T-helper 2 cell treated with Interferon-gamma antibody and Interleukin-4, amounts not matched to agents 5 μg/mL and 100 μg/mL, for 36 hours (primary cell): ENCODE measurements at regions not wholly inside any gene's neighbourhood (a gene's known extent, or its start where the extent isn't known, plus 50 kb on each side); places are given as distances from the start of the nearest gene placed in this dataset.

Experiments used
- DNase-seq: peaks from one replicate; pipeline ENCODE4 v3.0.0; 2021; ENCODE audit warnings: low spot score
- H3K27ac Mint-ChIP-seq: one replicate; pipeline ENCODE4 v1.8.0; 2021; ENCODE audit warnings: mild to moderate bottlenecking, mixed read lengths
- H3K27me3 Mint-ChIP-seq: one replicate; pipeline ENCODE4 v1.8.0; 2021; ENCODE audit warnings: low read depth, mixed read lengths
- H3K36me3 Mint-ChIP-seq: one replicate; pipeline ENCODE4 v1.8.0; 2021; ENCODE audit warnings: low read depth, mixed read lengths
- H3K4me1 Mint-ChIP-seq: one replicate; pipeline ENCODE4 v1.8.0; 2021; ENCODE audit warnings: low read depth, mixed read lengths
- H3K4me3 Mint-ChIP-seq: one replicate; pipeline ENCODE4 v1.8.0; 2022; ENCODE audit warnings: mild to moderate bottlenecking, moderate library complexity, mixed read lengths
- H3K9me3 Mint-ChIP-seq: one replicate; pipeline ENCODE4 v1.8.0; 2021; ENCODE audit warnings: mixed read lengths

DNA sequence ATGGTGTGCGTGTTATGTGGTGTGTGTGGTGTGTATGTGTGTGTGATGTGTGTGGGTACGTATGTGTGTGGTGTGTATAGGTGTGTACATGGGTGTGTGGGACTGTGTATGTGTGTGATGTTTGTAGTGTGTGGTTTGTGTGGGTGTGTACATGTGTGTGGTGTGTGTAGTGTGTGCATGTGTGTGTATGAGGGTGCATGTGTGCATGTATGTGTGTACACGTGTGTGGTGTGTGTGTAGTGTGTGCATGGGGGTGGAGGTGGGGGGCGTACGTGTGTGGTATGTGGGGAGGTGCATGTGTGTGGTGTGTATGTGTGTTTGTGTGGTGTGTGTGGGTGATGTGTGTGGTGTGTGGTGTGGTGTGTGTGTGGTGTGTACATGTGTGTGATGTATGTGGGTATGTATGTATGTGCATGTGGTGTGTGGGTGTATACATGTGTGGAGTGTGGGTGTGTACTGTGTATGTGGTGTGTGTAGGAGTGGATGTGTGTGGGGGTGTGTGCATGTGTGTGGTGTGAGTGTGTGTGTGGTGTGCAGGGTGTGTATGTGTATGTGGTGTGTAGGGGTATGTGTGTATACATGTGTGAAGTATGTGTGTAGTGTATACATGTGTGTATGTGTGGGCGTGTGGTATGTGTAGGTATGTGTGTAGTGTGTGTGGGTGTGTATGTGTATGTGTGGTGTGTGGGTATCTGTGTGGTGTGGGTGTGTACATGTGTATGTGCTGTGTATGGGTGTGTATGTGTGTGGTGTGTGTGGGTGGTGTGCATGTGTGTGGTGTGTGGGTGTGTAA is 119.8 kb upstream of the GSC start:
- no peaks in the 10 kb centered on the region for H3K4me1 Mint-ChIP-seq
- H3K4me3 Mint-ChIP-seq = no peak overlapping the region
- H3K27ac Mint-ChIP-seq = no peak overlapping the region
- no peaks in the 10 kb centered on the region for H3K36me3 Mint-ChIP-seq
- no peaks in the 10 kb centered on the region for H3K9me3 Mint-ChIP-seq
- DNase-seq = no peak
- no peaks in the 10 kb centered on the region for H3K27me3 Mint-ChIP-seq

DNA sequence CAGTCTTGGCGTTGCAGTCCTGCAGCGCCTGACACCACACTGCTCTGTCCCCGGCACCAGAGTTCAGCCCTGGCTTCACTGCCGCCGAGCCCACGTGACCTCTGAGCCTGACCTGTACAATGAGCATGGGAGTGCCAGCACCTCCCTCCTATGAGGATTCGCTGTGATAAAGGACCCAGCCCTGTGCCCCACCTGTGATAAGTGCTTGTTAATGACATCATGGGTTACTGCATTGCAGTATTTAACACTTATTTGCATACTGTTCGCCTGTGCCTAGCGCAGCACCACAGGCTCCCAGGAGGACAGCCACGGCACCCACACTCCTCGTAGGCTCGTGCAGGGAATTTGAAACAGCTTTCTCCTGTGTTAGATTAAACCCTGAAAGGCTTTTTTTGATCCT is 118.2 kb upstream of the GSC start:
- Mint-ChIP-seq H3K4me3 (no peak overlapping the region), H3K9me3 (no peaks in the 10 kb centered on the region), H3K27me3 (no peaks in the 10 kb centered on the region), H3K4me1 (no peaks in the 10 kb centered on the region), H3K27ac (no peak overlapping the region), H3K36me3 (no peaks in the 10 kb centered on the region)
- no peak for DNase-seq

DNA sequence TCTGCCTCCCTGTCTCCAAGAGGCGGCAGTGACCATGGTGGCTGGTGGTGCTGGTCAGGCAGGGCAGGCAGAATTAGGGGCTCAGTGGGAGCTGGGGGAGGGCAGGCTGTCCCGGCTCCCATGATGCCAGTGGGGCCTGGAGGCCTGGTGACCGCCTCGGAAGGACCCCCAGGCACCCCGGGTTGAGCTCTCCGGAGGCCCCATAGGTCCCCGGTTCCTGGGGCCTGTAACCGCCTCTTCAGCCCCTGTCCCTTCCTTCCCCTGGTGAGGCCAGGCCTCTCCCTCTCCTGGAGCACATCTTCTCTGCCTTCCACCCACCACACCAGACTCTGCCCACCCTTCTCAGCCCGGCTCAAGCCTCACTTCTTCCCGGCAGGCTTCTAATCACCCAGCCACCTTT is 117.7 kb upstream of the GSC start:
- H3K4me3 Mint-ChIP-seq = no peak overlapping the region
- H3K36me3 Mint-ChIP-seq = no peaks in the 10 kb centered on the region
- no peak overlapping the region for H3K27ac Mint-ChIP-seq

DNA sequence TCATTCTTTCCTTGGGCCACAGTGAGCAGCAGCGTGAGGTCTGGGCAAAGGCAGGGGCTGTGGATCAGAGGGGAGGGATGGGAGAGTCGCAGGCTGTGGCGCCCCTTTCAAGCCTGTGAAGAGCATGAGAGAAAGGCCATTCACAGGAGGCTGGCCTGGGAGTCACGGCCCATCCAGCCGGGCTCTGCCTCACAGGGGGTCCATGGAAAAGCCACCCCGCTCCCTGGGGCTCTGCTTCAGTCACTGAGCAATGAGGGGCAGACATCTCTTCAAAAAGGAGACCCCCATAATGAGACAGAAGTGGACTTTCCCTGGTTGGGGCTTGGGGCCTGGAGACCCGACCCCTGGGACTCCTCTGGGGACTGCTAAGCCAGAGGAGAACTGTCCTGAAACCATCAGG is 117.0 kb upstream of the GSC start:
- no peak for DNase-seq
- no peak overlapping the region for H3K4me3 Mint-ChIP-seq
- H3K27me3 Mint-ChIP-seq = no peaks in the 10 kb centered on the region
- H3K27ac Mint-ChIP-seq = no peak overlapping the region
- H3K9me3 Mint-ChIP-seq = no peaks in the 10 kb centered on the region
- no peaks in the 10 kb centered on the region for H3K4me1 Mint-ChIP-seq
- no peaks in the 10 kb centered on the region for H3K36me3 Mint-ChIP-seq

More for the DNA sequence above, 117.7 kb upstream of the GSC start:
- no peaks in the 10 kb centered on the region for H3K4me1 Mint-ChIP-seq
- H3K9me3 Mint-ChIP-seq = no peaks in the 10 kb centered on the region
- no peak for DNase-seq
- H3K27me3 Mint-ChIP-seq = no peaks in the 10 kb centered on the region

DNA sequence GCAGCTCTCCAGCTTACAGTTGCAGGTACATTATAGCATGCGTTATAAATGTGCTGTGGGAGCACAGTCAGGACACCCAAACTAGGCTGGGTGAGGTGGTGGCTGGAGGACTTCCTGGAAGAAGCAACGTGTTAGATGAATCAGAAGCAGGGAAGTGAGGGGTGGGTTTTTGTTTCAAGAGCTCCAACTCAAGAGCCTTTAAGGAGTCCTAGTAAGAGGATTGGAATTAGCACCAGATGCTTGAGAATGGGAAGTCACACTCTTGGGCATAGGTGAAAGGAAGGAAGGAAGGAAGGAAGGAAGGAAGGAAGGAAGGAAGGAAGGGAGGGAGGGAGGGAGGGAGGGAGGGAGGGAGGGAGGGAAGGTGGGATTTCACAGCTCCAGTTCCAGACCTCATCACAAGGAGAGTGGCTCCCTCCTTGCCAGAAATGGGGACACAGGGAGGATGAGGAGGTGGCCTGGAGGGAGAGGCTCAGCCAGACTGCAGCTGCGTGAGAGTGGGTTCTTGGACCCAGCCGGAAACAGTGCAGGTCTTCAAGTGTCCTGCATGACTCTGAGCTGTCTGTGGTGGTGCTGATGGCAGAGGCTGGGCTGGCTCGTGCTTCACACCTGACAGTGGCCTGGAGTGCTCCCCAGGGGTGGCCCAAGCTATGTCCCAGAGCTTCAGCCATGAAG is 115.7 kb upstream of the GSC start:
- Mint-ChIP-seq H3K4me1 (no peaks in the 10 kb centered on the region), H3K36me3 (no peaks in the 10 kb centered on the region), H3K9me3 (no peaks in the 10 kb centered on the region), H3K4me3 (no peak overlapping the region), H3K27me3 (no peaks in the 10 kb centered on the region), H3K27ac (no peak overlapping the region)
- no peak for DNase-seq

DNA sequence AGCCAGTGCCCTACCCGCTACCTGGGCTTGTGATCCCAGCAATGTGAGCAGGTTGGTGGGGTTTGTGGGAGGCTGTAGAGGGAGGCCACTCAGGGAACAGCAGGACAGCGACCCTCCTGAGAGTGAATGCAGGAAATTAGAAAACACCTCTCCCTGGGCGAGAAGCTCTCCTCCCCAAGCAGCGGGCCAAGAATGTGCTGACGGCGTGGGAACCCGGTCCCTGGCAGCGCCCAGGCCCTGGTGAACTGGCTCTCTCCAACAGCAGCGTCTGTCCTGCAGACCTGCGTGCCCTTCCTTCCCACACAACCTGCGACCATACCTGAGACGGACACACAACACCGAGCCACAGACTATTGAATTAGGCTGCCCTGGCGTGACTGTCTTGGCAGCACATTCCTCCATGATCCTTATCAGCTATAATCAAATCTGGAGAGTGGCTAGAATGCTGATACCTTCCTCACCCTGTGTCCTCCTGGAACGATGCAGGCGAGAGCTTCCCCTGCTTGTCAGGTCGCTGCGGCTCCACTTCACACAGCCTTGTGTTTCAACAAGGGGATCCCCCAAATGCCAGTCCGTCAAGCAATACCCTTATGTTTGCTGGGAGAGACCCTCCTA is 114.8 kb upstream of the GSC start:
- H3K27ac Mint-ChIP-seq = no peak overlapping the region
- H3K4me3 Mint-ChIP-seq = no peak overlapping the region
- DNase-seq = no peak
- H3K36me3 Mint-ChIP-seq = no peaks in the 10 kb centered on the region
- H3K27me3 Mint-ChIP-seq = no peaks in the 10 kb centered on the region
- no peaks in the 10 kb centered on the region for H3K4me1 Mint-ChIP-seq
- H3K9me3 Mint-ChIP-seq = no peaks in the 10 kb centered on the region

DNA sequence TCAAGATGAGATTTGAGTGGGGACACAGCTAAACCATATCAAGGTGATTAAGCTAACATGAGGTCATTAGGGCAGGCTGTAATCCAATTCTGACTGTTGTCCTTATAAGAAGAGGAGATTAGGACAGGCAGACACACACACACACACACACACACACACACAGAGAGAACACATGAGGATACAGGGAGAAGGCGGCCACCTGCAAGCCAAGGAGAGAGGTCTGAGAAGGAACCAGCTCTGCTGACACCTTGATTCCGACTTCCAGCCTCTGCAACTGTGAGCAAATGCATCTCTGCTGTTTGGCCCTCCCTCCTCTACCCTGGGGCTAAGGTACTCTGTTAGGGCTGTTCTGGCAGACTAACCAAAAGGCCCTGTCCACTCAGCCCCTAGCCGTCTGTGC is 112.5 kb upstream of the GSC start:
- Mint-ChIP-seq H3K9me3 (no peaks in the 10 kb centered on the region), H3K27ac (no peak overlapping the region), H3K4me1 (no peaks in the 10 kb centered on the region), H3K4me3 (no peak overlapping the region), H3K27me3 (no peaks in the 10 kb centered on the region), H3K36me3 (no peaks in the 10 kb centered on the region)
- DNase-seq = no peak

DNA sequence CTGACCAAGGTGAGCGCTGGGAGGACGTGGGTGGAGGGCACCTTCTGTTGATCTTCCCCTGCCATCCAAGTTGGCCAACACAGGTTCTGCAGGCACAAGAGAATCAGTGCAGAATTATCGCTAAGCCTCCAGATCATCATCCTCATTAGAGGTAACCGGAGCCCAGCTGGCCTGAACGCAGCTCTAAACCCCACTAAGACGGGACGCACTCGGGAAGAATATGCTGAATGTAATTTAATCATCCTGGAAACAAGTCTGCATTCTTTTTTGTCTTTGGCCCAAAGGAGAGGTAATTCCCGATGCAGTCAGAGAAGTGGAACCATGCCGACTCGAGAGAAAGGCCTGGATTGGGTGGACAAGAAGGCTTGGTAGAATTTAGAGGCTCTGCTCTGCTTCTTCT is 111.0 kb upstream of the GSC start:
- H3K4me1 Mint-ChIP-seq = no peaks in the 10 kb centered on the region
- no peak for DNase-seq
- H3K27ac Mint-ChIP-seq = no peak overlapping the region
- H3K9me3 Mint-ChIP-seq = no peaks in the 10 kb centered on the region
- H3K36me3 Mint-ChIP-seq = no peaks in the 10 kb centered on the region
- no peak overlapping the region for H3K4me3 Mint-ChIP-seq
- no peaks in the 10 kb centered on the region for H3K27me3 Mint-ChIP-seq

DNA sequence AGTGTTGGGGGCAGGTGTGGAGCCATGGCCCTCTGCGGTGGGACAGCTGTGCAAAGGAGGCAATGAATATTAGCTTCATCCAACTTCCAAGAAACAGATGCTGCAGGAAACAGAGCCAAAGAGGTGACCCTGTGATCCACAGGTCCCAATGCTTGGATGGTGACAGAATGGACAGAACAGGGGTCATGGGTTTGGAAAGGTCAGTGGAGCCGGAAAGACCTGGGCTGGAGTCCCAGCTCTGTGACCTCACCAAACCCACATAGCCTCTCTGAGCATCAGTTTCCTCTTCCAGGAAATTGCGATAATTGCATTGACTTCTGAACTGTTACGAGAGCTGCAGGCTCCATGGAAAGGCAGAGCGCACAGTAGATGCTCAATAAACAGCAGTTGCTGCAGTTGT is 110.2 kb upstream of the GSC start:
- H3K9me3 Mint-ChIP-seq = no peaks in the 10 kb centered on the region
- H3K36me3 Mint-ChIP-seq = no peaks in the 10 kb centered on the region
- no peak for DNase-seq
- H3K27ac Mint-ChIP-seq = no peak overlapping the region
- H3K27me3 Mint-ChIP-seq = no peaks in the 10 kb centered on the region
- H3K4me1 Mint-ChIP-seq = no peaks in the 10 kb centered on the region
- H3K4me3 Mint-ChIP-seq = no peak overlapping the region

DNA sequence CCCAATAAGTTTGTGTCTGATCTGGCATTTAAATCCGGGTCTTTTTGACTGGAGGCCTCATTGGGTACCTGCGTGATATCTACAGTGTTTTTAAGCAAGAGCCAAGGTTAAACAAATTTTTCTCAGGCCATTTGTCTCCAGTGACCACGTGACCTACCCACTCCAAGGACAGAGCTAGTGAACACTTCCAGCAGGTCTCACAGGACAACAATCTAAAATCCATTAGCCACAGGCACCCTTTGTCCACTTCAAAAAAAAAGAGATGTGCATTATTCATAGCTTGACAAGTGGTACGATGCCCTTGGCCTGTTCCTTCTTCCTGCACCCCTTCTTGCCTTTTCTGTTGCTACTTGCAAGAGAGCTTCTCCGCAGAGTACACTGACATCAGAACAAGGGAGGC is 109.6 kb upstream of the GSC start:
- H3K4me1 Mint-ChIP-seq = no peaks in the 10 kb centered on the region
- H3K27me3 Mint-ChIP-seq = no peaks in the 10 kb centered on the region
- H3K4me3 Mint-ChIP-seq = no peak overlapping the region
- DNase-seq = no peak
- H3K36me3 Mint-ChIP-seq = no peaks in the 10 kb centered on the region
- H3K9me3 Mint-ChIP-seq = no peaks in the 10 kb centered on the region
- no peak overlapping the region for H3K27ac Mint-ChIP-seq

DNA sequence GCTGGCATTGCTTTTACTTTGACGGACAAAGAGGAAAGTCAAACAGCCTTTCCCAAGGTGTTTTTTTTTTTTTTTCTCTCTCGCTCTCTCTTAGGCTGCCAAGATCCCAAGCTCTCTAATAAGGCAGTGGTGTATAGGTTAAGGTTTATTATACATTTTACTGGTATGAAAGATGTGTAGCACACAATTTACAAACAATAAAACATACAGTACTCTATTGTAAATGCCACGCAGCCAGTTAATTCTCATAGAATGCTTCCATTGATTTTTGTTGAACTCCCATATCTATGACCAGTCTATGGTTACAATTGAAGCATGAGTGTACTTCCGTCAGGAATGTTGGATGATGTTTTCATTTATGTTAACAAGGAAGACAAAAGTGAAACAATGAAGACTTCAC is 106.4 kb upstream of the GSC start:
- Mint-ChIP-seq H3K27ac (no peak overlapping the region), H3K27me3 (peaks cover under 1% of the 10 kb centered on the region), H3K4me1 (no peaks in the 10 kb centered on the region), H3K36me3 (no peaks in the 10 kb centered on the region), H3K4me3 (no peak overlapping the region), H3K9me3 (no peaks in the 10 kb centered on the region)
- DNase-seq = no peak

DNA sequence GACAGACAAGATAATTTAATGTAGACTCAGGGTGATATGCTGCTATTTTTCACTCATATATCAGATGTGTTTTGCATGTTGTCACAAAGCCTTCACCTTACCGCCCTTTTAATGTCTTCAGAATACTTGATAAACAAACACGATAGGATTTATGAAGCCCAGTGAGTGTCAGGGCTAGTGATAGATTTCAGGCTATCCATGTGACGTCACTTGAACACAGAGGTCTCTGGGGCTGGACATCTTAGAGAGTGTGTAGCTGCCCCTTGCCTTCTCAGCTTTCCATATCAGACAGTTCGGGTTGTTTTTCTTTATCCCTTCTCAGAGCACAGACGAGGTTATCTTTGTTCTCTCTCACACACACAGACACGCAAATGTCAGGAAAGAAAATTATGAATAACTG is 105.3 kb upstream of the GSC start:
- Mint-ChIP-seq H3K4me3 (no peak overlapping the region), H3K27me3 (peaks cover 3% of the 10 kb centered on the region), H3K27ac (no peak overlapping the region), H3K36me3 (no peaks in the 10 kb centered on the region), H3K4me1 (no peaks in the 10 kb centered on the region), H3K9me3 (no peaks in the 10 kb centered on the region)
- no peak for DNase-seq

DNA sequence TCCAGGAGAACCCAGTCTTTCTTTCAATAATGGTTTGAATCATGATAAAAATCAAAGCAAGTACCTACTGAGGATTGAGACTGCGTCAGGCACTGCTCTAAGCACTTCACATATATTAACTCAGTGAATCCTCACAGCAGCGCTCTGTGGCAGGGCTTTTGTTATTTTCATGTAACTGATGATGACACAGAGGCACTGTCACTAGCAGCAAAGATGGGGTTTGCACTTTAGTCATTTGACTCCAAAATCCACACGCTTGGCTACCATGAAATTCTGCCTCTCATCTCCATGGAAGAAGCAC is 98.8 kb upstream of the GSC start:
- DNase-seq = no peak
- Mint-ChIP-seq H3K27me3 (peaks cover 8% of the 10 kb centered on the region), H3K36me3 (no peaks in the 10 kb centered on the region), H3K9me3 (no peaks in the 10 kb centered on the region), H3K4me3 (no peak overlapping the region), H3K27ac (no peak overlapping the region), H3K4me1 (no peaks in the 10 kb centered on the region)

DNA sequence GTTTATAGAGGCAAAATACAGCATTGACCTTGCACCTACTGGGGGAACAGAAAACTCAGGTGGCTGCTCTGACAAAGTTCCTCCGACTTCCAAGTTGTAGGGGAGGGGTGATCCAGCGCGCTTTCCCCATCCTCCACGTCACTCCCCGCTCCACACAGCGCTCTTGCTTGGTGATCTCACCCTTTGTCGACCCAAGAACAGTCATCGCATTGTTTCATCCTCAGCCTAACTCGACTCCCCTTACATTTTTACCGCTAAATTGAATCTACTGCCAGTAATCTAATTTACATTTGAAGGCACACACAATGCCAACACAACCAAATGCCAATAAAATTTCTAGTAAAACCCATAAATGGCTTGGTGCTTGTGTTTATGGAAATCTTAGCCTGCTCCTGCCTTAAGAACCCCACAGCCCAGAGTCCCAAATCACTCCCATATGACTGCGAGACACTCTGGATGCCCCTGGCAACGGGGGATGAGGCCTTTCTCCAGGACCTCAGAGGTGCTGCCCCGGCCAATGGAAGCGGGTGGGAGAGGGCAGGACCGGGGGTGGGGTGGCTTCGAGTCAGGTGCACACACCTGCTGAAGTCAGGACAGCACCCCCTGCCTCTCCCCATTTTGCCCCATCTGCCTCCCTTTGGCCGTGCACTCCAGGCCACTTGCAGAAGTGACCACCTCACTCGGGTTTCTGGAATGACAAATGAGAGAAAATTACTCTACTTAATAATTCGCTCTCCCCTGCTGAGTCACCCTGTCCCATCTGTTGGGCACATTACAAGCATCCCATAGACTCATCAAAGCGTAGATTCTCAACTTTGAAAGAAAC is 98.2 kb upstream of the GSC start:
- no peaks in the 10 kb centered on the region for H3K4me1 Mint-ChIP-seq
- no peak for DNase-seq
- no peaks in the 10 kb centered on the region for H3K9me3 Mint-ChIP-seq
- no peak overlapping the region for H3K27ac Mint-ChIP-seq
- H3K27me3 Mint-ChIP-seq = peaks cover 8% of the 10 kb centered on the region
- no peak overlapping the region for H3K4me3 Mint-ChIP-seq
- H3K36me3 Mint-ChIP-seq = no peaks in the 10 kb centered on the region
